ENCODE measurements at regions not wholly inside any gene's neighbourhood (a gene's known extent, or its start where the extent isn't known, plus 50 kb on each side); places are given as distances from the start of the nearest gene placed in this dataset.
"Not testable (repeated sequence)": the region's sequence is repeated elsewhere in the genome, so short reads cannot be mapped to it uniquely, and the experiment has no call there.

DNA sequence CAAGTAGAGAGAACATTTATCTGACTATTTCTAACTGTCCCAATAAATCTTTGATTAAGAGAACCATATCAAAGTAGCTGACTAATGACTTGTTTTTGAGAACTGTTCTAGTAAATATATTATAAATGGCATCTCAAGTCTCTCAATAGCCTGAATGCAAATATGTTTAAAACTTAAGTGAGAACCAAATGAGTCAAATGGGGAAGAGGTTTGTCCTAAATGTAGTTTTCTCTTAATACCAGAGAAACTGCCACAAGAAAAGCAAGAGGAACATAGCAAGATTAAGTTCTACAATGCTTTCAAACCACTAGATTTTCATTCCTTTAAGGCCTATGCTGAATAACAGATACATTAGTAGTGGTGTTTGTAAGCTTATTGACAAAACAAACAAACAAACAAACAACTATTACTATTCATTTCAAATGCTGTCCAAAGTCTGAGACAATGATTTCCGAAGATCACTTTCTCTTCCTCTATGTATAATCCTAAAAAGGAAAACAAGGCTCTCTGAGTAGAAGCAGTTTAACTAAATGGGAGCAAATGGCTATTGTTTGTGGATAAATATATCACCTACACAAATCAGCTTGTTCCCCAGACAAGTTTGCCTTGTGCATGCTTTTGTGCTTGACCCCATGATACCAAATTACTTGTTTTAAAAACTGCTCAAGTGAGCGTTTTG, 408.4 kb upstream of the EMCN start:
- peaks cover 7% of the 10 kb centered on the region for H3K9me3 Mint-ChIP-seq

DNA sequence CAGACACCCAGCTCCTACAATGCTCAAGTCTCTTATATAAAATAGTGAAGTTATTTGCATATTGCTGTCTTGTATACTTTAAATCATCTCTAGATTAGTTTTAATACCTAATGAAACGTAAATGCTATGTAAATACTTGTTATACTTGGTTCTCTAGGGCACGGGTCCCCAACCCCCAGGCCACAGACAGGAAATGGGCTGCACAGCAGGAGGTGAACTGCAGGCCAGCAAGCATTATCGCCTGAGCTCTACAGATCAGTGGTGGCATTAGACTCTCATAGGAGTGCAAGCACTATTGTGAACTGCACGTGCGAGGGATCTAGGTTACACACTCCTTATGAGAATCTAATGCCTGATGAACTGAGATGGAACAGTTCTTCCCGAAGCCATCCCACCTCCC, 395.9 kb upstream of the EMCN start:
- peaks cover 10% of the 10 kb centered on the region for H3K9me3 Mint-ChIP-seq
- H3K4me3 Mint-ChIP-seq, result no peak overlapping the region
- no peaks in the 10 kb centered on the region for H3K27me3 Mint-ChIP-seq (ENCODE audit: low read depth)
- H3K36me3 Mint-ChIP-seq (ENCODE audit: low read depth), result no peaks in the 10 kb centered on the region
- TF ChIP-seq, protein P1, sequence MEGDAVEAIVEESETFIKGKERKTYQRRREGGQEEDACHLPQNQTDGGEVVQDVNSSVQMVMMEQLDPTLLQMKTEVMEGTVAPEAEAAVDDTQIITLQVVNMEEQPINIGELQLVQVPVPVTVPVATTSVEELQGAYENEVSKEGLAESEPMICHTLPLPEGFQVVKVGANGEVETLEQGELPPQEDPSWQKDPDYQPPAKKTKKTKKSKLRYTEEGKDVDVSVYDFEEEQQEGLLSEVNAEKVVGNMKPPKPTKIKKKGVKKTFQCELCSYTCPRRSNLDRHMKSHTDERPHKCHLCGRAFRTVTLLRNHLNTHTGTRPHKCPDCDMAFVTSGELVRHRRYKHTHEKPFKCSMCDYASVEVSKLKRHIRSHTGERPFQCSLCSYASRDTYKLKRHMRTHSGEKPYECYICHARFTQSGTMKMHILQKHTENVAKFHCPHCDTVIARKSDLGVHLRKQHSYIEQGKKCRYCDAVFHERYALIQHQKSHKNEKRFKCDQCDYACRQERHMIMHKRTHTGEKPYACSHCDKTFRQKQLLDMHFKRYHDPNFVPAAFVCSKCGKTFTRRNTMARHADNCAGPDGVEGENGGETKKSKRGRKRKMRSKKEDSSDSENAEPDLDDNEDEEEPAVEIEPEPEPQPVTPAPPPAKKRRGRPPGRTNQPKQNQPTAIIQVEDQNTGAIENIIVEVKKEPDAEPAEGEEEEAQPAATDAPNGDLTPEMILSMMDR (IDR thresholded peaks at IDR 0.05; ENCODE audit: unreplicated experiment in 3 of 3), result no peak
- no peaks in the 10 kb centered on the region for H3K4me1 Mint-ChIP-seq
- no peak overlapping the region for H3K27ac Mint-ChIP-seq

More for the DNA sequence above, 408.4 kb upstream of the EMCN start:
- no peaks in the 10 kb centered on the region for H3K27me3 Mint-ChIP-seq (ENCODE audit: low read depth)
- H3K27ac Mint-ChIP-seq, result no peak overlapping the region
- H3K4me3 Mint-ChIP-seq, result no peak overlapping the region
- H3K4me1 Mint-ChIP-seq, result no peaks in the 10 kb centered on the region
- TF ChIP-seq, protein P1 (IDR thresholded peaks at IDR 0.05; ENCODE audit: unreplicated experiment in 3 of 3), result no peak
- H3K36me3 Mint-ChIP-seq (ENCODE audit: low read depth), result no peaks in the 10 kb centered on the region

DNA sequence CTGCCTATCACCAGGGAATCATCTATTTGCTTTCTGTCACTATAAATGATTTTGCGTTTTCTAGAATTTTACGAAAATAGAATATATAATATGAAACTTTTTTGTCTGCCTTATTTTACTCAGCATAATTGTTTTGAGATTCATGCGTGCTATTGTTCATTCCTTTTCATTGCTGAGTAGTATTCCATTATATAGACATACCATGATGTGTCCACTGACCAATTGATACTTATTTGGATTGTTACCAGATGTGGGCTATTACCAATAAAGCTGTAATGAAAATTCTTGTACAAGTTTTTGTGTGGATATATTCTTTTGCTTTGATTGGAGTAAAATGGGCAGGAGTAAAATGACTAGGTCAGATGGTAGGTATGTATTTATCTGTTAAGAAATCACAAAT, 390.7 kb upstream of the EMCN start:
- Mint-ChIP-seq H3K4me1 (no peaks in the 10 kb centered on the region), H3K9me3 (peaks cover under 1% of the 10 kb centered on the region), H3K27me3 (ENCODE audit: low read depth) (no peaks in the 10 kb centered on the region), H3K27ac (no peak overlapping the region), H3K4me3 (no peak overlapping the region), H3K36me3 (ENCODE audit: low read depth) (no peaks in the 10 kb centered on the region)
- TF ChIP-seq, protein P1 (IDR thresholded peaks at IDR 0.05; ENCODE audit: unreplicated experiment in 3 of 3), result no peak

DNA sequence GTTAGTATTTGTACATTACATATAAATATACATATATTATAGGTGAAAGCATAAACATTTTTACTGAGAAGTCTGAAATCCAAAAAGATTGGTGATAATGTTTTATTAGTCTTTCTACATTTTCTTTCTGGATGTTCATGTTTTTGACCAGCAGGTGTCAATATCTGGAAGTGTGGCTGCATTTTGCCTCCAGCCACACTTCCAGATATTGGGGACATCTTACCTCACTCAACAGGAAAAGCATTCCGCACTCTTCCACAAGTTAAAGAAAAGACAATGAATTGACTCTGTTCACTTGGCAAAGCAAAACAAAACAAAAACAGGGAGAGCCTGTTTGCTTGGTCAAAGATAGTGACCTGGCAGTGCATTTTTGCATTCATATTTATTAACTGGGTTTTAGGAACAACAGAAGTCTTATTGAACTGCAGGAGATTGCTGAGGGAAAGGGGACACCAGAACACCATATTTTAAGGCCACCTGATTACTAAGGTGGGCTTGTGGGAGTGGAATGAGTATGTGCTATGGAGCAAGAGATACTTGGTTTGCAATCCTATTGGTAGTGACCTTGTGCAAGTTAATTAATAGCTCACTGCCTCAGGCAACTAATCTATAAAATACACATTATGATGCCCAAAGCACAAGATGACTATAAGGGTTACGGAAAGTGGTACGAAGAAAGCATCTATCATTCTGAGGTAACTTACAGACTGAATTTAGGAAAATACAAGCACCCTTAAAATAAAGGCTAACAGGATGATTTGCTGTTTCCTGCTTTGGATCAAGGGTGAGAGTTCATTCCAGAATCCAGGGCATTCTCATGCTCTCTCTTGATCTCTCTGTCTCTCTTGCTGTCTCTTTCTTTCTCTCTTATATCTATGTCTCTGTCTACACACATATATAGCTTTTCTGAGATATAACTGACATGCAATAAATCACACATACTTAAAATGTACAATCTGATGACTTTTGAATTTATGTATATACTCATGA, 389.9 kb upstream of the EMCN start:
- TF ChIP-seq, protein P1 (IDR thresholded peaks at IDR 0.05; ENCODE audit: unreplicated experiment in 3 of 3), result peak; percentile 24 to 52 (median 48)
- H3K4me3 Mint-ChIP-seq, result no peak overlapping the region
- H3K9me3 Mint-ChIP-seq, result peaks cover 8% of the 10 kb centered on the region
- no peaks in the 10 kb centered on the region for H3K27me3 Mint-ChIP-seq (ENCODE audit: low read depth)
- no peaks in the 10 kb centered on the region for H3K36me3 Mint-ChIP-seq (ENCODE audit: low read depth)
- no peak overlapping the region for H3K27ac Mint-ChIP-seq
- H3K4me1 Mint-ChIP-seq, result no peaks in the 10 kb centered on the region

- H3K4me3 Mint-ChIP-seq, result no peak overlapping the region
- no peaks in the 10 kb centered on the region for H3K36me3 Mint-ChIP-seq (ENCODE audit: low read depth)
- no peak overlapping the region for H3K27ac Mint-ChIP-seq
- H3K27me3 Mint-ChIP-seq (ENCODE audit: low read depth), result peaks cover 3% of the 10 kb centered on the region
- H3K4me1 Mint-ChIP-seq, result no peaks in the 10 kb centered on the region
- peaks cover 8% of the 10 kb centered on the region for H3K9me3 Mint-ChIP-seq
- TF ChIP-seq, protein P1 (IDR thresholded peaks at IDR 0.05; ENCODE audit: unreplicated experiment in 3 of 3), result no peak
These were observed 389.2 kb upstream of the EMCN start for GRCh38 chr4:100906973-100907372.

GRCh38 chr4:100900945-100901344, 383.1 kb upstream of the EMCN start:
- H3K4me3 Mint-ChIP-seq; H3K36me3 Mint-ChIP-seq (ENCODE audit: low read depth); H3K4me1 Mint-ChIP-seq; H3K9me3 Mint-ChIP-seq; H3K27ac Mint-ChIP-seq; H3K27me3 Mint-ChIP-seq (ENCODE audit: low read depth): not testable (repeated sequence)
